ENCODE measurements at regions not wholly inside any gene's neighbourhood (a gene's known extent, or its start where the extent isn't known, plus 50 kb on each side); places are given as distances from the start of the nearest gene placed in this dataset.
A peak's percentile ranks its signal among the peaks of the same experiment; 100 is the strongest.

GRCh38 chr1:213772128-213773063, 215.4 kb upstream of the PROX1 start:
- no peak for DNase-seq (ENCODE audit: extremely low spot score)
- CTCF ChIA-PET: no interaction called here
- TF ChIP-seq PKNOX1 (IDR thresholded peaks at IDR 0.05) (no peak), ZNF384 (IDR thresholded peaks at IDR 0.05) (no peak), FOXA1 (IDR thresholded peaks at IDR 0.05) (no peak), SUZ12 (IDR thresholded peaks at IDR 0.05) (no peak), LEF1 (IDR thresholded peaks at IDR 0.05; ENCODE audit: borderline replicate concordance) (no peak), ARNT (IDR thresholded peaks at IDR 0.05) (no peak), ELF4 (IDR thresholded peaks at IDR 0.05) (no peak), BHLHE40 (IDR thresholded peaks at IDR 0.05; ENCODE audit: borderline replicate concordance) (no peak), SP1 (IDR thresholded peaks at IDR 0.05) (no peak), L3MBTL2 (conservative IDR thresholded peaks at IDR 0.05) (no peak), CTBP1 (IDR thresholded peaks at IDR 0.05; ENCODE audit: borderline replicate concordance) (no peak), TARDBP (IDR thresholded peaks at IDR 0.05) (no peak), HDGF (IDR thresholded peaks at IDR 0.05; ENCODE audit: borderline replicate concordance) (no peak), NFRKB (IDR thresholded peaks at IDR 0.05) (no peak), FOXK2 (IDR thresholded peaks at IDR 0.05) (no peak), FOXM1 (IDR thresholded peaks at IDR 0.05; ENCODE audit: borderline replicate concordance) (no peak)
- POLR2A ChIA-PET: no interaction called here

GRCh38 chr1:213773975-213774374, 213.8 kb upstream of the PROX1 start:
- POLR2A ChIA-PET: no interaction called here
- TF ChIP-seq PKNOX1 (IDR thresholded peaks at IDR 0.05) (no peak), SUZ12 (IDR thresholded peaks at IDR 0.05) (no peak), TARDBP (IDR thresholded peaks at IDR 0.05) (no peak), HDGF (IDR thresholded peaks at IDR 0.05; ENCODE audit: borderline replicate concordance) (no peak), ELF4 (IDR thresholded peaks at IDR 0.05) (no peak), CTBP1 (IDR thresholded peaks at IDR 0.05; ENCODE audit: borderline replicate concordance) (no peak), FOXM1 (IDR thresholded peaks at IDR 0.05; ENCODE audit: borderline replicate concordance) (no peak), FOXA1 (IDR thresholded peaks at IDR 0.05) (no peak), LEF1 (IDR thresholded peaks at IDR 0.05; ENCODE audit: borderline replicate concordance) (no peak), ARNT (IDR thresholded peaks at IDR 0.05) (no peak), SP1 (IDR thresholded peaks at IDR 0.05) (no peak), NFRKB (IDR thresholded peaks at IDR 0.05) (no peak), FOXK2 (IDR thresholded peaks at IDR 0.05) (no peak), ZNF384 (IDR thresholded peaks at IDR 0.05) (no peak), L3MBTL2 (conservative IDR thresholded peaks at IDR 0.05) (no peak), BHLHE40 (IDR thresholded peaks at IDR 0.05; ENCODE audit: borderline replicate concordance) (no peak)
- DNase-seq (ENCODE audit: extremely low spot score): no peak
- CTCF ChIA-PET: no interaction called here

- POLR2A ChIA-PET: no interaction called here
- CTCF ChIA-PET: no interaction called here
- DNase-seq (ENCODE audit: extremely low spot score): no peak
- no peak for TF ChIP-seq LEF1 (IDR thresholded peaks at IDR 0.05; ENCODE audit: borderline replicate concordance)
- TF ChIP-seq L3MBTL2 (conservative IDR thresholded peaks at IDR 0.05): no peak
- no peak for TF ChIP-seq FOXM1 (IDR thresholded peaks at IDR 0.05; ENCODE audit: borderline replicate concordance)
- TF ChIP-seq FOXK2 (IDR thresholded peaks at IDR 0.05): no peak
- no peak for TF ChIP-seq BHLHE40 (IDR thresholded peaks at IDR 0.05; ENCODE audit: borderline replicate concordance)
- TF ChIP-seq CTBP1 (IDR thresholded peaks at IDR 0.05; ENCODE audit: borderline replicate concordance): no peak
- no peak for TF ChIP-seq NFRKB (IDR thresholded peaks at IDR 0.05)
- TF ChIP-seq PKNOX1 (IDR thresholded peaks at IDR 0.05): no peak
- no peak for TF ChIP-seq ELF4 (IDR thresholded peaks at IDR 0.05)
Measured at GRCh38 chr1:213776969-213777368, 210.8 kb upstream of the PROX1 start.

- DNase-seq (ENCODE audit: extremely low spot score): no peak
- ChIA-PET POLR2A (no interaction called here), CTCF (no interaction called here)
- no peak for TF ChIP-seq ZNF384 (IDR thresholded peaks at IDR 0.05)
- TF ChIP-seq ARNT (IDR thresholded peaks at IDR 0.05): no peak
- TF ChIP-seq FOXK2 (IDR thresholded peaks at IDR 0.05): no peak
- TF ChIP-seq BHLHE40 (IDR thresholded peaks at IDR 0.05; ENCODE audit: borderline replicate concordance): no peak
- TF ChIP-seq L3MBTL2 (conservative IDR thresholded peaks at IDR 0.05): no peak
- no peak for TF ChIP-seq TARDBP (IDR thresholded peaks at IDR 0.05)
- TF ChIP-seq NFRKB (IDR thresholded peaks at IDR 0.05): no peak
- no peak for TF ChIP-seq SUZ12 (IDR thresholded peaks at IDR 0.05)
- TF ChIP-seq CTBP1 (IDR thresholded peaks at IDR 0.05; ENCODE audit: borderline replicate concordance): no peak
- no peak for TF ChIP-seq PKNOX1 (IDR thresholded peaks at IDR 0.05)
- TF ChIP-seq FOXM1 (IDR thresholded peaks at IDR 0.05; ENCODE audit: borderline replicate concordance): no peak
- TF ChIP-seq SP1 (IDR thresholded peaks at IDR 0.05): no peak
Measured at GRCh38 chr1:213779228-213779627, 208.5 kb upstream of the PROX1 start.

GRCh38 chr1:213782941-213783672, 204.7 kb upstream of the PROX1 start:
- ChIA-PET CTCF (no interaction called here), POLR2A (no interaction called here)
- TF ChIP-seq FOXK2 (IDR thresholded peaks at IDR 0.05) (no peak), FOXA1 (IDR thresholded peaks at IDR 0.05) (no peak), HDGF (IDR thresholded peaks at IDR 0.05; ENCODE audit: borderline replicate concordance) (no peak), PKNOX1 (IDR thresholded peaks at IDR 0.05) (0 out of 2 replicates have a peak, but pooled peaks have one; percentile 2), ELF4 (IDR thresholded peaks at IDR 0.05) (no peak), CTBP1 (IDR thresholded peaks at IDR 0.05; ENCODE audit: borderline replicate concordance) (no peak), FOXM1 (IDR thresholded peaks at IDR 0.05; ENCODE audit: borderline replicate concordance) (no peak), LEF1 (IDR thresholded peaks at IDR 0.05; ENCODE audit: borderline replicate concordance) (no peak)
- no peak for DNase-seq (ENCODE audit: extremely low spot score)
